ENCODE measurements at regions not wholly inside any gene's neighbourhood (a gene's known extent, or its start where the extent isn't known, plus 50 kb on each side); places are given as distances from the start of the nearest gene placed in this dataset.

DNA sequence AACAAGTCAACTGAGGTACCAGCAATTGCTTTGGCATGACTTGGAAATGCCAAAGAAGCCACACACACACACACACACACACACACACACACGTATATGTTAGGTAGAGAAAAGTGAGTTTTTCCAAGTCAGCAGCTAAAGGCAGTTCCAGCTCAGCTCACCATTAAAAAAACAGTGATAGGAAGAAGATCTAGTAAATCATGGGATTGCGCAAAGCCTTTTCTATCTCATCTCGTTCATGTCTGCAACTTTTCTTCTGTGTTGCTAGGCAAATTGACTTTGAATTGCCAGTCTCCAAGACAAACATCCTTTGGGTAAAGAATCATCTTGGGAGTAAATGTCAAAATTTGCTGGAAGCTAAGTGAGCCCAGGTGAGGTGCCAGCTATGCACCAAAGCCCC, 500.1 kb downstream of the ENC1 start:
- DNase-seq = no peak

DNA sequence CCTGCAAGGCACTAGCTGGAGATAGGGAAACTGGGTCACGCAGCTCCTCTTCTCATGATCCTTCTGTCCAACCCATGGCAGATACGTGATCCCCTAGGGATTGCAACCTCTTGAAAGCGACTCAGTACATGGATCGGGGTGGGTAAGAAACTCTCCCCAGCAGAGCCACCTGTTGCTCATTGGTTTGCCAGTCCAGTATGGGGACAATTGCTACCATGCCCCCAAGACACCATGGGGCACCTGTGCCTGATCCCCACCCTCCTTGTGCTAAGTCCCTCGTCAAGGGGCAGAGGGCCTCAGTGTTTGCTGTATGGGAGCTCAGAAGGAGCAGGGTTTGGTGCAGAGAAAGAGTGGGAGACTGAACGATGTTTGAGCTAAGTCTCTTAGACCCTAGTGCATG, 500.9 kb downstream of the ENC1 start:
- no peak for DNase-seq

DNA sequence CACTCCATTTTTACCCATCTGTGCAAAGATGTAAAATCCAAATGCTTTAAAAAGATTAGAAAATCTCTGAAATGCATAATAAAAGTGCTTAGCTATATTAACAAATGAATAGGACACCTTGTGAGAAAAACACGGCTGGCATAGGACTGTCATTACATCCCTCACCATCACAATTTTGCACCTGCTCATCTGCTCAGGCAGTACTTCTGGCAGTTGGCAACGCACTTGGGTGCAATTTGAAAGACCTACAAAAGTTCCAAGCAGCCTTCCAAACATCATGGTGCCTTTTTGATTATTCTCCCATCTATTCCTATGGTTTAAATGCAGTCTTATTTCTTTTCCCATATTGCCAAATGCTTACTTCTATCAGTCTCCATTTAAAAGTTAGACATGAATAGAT, 501.8 kb downstream of the ENC1 start:
- no peak for DNase-seq

DNA sequence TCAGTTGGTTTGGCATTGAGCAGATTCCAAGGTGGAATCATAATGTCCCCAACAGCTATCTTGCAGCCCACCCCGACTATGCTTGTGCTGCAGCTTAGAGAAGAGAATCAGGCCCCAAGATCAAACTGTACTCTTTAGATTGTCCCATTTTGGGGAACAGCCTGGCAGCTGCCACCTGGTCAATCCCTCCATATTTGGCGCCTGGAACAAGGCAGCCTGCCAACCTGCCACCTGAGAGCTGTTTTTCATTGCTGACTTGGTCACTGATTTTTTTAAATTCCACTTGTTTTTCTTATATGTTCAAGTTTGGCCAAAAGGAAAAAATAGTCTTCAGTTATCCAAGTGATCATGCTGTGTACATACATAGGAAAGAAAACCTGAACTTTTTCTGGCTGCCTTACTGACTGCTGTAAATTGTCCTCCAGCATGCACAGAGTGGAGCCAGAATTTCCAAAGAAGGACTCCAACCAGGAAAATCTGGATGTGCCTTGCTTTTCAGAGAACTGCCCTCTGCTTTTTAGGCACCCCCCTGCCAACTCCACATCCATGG, 504.2 kb downstream of the ENC1 start:
- DNase-seq = no peak

DNA sequence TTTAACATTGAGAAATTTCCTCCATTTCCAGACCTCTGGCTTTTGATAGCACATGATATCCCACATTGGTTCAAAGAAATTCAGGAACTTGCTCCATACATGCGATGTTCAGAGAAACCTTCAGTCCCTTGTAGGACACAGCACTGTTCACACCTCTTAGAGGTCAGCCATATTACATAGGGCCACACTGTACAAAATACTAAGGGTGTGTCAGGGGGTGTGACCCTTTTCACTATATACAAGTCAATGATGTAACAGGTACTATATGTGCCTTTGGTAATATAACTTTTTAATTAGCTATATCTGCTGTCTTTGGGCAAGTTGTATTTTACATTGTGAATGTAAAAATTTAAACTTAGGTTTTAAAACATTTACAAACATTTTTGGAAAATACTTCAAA, 505.5 kb downstream of the ENC1 start:
- DNase-seq = no peak

DNA sequence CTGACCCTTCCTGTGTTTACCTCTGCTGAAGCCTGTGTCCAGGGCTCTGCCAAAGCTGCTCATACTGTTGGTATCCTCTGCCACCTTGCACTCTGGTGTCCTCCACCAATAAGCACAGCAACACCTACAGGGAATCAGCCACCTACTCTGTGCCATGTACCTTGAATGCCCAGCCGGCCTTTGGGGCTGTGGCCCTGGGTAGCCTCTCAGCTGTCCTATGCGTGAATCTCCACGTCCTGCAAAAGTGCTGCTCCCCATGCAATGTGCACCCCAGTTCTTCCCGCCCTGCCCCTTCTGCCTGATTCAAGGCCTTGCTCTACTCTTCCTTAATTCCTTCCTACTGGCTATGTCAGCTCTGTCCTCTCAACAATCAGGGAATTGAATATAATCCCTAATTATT, 506.5 kb downstream of the ARHGEF28 start:
- DNase-seq = no peak

DNA sequence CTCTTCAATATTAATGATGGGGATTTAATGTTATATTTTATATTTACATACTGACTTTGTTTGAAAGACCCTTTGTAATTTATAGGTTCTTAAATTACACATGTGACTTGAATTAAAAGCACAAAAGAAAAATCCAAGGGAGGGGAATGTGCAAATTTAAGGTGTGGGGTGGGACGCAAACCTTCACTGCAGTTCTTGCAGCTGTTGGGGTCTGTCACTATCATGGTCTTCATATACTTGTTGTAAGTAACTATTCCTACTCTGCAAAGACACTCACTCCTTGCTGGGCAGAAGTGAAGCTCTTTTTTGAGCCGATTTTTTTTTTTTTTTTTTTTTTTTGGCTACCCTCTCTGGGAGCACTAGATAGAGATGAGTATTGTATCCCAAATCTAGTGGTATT, 505.3 kb downstream of the ARHGEF28 start:
- DNase-seq = peak; percentile 13

DNA sequence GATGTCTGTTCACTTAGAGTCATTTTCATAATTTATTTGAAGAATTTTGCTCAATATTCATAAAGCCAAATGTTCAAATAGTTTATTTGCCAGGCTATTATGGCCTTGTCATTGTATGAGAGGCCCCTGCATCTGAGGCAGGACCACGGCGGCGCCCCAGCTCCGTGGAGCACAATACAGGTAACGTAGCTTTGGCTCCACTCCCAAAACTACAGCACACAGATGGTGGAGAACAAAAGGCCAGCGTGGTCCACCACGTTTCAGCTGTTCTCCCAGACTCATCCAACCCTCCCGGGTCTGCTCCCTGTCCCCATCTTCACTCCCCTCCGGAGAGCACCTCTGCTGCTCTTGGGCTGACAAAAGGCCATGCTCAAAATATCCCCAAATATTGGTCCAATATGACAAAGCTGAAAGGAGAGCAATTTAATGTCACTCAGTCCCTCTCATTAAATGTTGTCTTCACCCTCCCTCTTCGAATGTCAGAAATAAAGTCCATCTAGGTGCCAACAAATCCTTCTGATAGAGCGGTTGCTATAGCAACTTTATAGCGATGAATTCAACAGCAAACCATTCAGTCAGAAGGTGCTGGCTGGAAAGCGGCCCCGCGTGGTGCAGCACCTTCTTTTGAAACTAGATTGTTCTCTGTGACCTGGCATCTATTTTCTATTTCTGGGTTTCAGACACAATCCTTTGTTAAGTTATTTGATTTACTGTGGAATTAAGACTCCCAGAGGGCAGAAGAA, 504.3 kb downstream of the ARHGEF28 start:
- DNase-seq = peak; percentile 59

DNA sequence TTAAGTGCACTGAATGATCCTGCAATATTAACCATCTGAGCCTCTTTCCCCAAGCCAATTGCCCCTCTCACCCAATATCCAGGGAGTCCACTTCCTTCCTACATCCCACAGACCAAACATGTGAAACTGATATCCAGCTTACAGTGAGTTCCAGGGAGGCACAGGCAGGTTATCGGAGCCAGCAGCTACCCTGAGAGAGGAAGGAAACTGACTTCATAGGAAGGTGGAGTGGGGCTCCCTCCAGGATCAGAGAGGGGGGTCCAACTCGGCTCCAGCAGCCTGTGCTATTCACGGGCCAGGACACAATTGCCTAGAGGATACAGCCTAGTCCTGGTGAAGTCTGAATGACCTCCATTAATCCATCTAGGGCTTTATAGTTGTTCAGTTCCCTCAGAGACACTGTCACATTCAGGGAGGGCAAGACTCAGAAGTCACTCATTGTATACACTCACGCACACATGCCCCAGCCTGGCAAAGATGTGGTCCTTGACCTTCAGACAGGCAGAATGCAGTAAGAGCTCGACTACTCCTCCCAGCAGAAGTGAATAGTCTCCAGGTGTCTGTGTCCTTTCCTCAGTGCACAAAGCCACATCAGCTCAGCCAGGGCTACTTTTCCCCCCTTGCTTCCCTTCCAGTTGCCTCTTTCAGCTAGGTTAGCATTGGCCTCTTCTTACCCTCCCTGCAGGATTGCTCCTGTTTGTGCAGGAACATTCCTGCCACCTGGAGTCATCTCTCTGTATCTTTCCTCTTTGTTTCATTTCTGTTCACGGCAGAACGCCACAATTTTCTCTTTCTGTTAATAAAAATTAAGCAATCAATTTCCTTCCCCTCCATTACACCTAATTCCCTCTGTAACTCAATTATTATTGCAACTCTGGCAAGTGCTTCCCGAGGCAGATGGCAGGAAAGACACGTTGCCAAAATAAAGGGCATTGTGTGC, 501.7 kb downstream of the ARHGEF28 start:
- DNase-seq = peak; percentile 28

DNA sequence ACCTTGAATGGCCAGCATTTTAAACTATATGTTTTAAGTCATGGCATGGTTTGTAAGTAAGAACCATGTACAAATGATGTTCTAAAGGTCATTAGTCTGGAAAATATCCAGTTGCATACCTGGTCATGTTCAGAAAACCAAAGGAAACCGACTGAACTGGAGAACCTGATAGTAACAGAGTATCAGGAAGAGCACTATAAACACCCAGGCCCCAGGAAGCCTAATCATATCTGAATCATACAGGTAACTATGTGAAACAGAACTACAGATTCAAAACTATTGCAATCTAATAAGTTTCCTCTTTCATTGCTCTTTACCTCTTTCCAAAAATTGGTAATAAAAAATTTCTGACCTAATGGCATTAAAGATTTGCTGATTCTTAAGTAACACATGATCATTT, 500.3 kb downstream of the ARHGEF28 start:
- no peak for DNase-seq

DNA sequence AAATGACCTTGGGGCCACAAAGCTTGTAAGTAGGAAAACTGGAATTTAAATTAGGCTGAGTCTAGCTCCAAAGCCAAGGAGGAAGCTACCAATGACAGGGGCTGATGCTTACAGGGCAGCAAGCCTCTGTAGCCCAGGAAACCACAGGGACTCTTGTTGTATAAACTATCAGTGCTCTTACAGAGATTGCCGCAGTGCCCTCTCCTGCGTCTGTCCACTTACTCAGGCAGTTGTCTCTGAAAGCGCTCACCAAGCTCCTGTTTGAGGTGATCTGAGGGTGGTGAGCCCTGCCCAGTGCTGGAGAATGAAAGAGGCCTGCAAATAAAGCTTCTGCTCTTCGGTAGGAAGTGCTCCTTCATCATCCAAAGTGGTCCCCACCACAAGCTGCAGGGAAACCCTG, 498.8 kb downstream of the ARHGEF28 start:
- no peak for DNase-seq

DNA sequence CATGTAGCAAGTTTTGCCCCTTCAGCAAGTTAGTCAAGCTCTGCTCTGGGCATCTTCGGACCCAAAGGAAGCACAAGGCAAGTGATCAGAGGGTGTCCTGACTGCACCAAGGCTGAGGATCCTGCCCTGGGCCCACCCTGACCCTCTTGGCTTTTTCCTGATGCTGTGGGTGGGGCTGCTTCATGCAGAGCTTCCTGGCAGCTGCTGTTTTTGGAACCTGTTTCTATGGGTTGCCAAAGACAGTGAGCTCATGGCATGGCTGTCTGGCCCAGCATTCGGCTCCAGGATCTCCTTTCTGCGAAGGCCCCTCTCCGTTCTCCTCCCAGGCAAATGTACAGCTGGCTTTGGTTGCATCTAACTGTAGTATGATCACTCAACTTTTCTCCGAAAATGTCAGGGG, 497.9 kb downstream of the ARHGEF28 start:
- no peak for DNase-seq

DNA sequence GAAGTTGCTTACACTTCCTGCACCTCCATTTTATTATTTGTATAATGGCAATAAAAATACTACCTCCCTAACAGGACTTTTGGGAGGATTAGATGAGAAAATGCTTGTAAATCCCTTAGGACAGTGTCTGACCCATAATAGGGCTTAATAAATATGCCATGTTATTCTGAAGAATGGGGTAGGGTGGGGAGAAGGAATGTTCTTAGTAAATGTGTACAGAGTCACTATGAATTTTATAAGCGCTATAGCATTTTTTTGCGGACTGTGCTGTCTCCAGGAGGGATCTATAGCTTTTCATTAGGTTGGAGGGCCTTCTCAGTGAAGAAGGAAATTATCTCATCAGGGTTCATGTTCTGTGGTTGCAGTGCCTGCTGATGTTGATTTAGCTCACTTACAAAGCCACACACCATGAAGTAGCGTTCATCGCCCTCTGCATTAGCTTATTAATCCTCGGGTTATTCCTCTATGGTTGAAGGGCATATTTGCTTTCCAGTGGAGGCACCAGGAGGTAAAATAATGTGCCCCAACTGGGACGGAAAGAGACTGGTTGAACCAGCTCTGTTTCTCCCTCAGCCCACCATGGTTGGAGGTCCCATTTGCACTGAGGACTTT, 497.1 kb downstream of the ARHGEF28 start:
- peak; percentile 63 for DNase-seq

DNA sequence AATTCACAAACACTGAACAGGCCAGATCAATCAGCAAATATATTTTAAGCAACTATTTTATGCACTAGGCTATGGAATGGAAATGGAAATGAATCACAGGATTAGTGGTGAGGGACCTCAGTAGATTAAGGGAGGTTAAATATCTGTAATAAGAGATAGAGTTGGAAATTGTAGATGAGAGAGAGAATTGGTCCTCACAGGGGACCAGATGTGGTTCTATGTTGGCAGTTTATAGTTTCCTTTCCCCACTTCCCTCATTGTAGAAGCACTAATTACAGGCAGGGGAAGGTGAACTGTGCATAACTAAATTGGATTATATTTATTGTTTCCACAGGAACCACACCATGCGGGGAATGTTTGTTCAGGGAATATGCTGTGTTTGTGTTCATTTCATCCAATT, 496.2 kb downstream of the ARHGEF28 start:
- DNase-seq = no peak

DNA sequence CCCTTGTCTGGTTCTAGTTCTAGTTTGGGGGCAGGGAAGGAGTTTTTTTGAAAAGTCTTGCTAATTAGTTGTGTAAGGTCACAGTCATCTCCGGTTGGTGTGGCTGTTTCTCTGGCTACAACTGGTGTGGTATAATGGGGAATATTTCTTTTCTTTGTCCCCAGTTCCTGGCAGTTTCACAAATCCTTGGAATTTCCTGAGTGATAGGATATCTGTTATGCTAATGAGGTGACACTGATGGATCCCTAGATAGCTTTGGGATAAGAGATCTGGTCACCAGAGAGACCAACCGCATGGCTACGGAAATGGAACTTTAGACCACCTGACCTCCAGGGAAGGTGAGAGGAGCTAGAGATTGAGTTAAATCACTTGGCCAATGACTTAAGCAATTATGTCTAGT, 494.6 kb downstream of the ARHGEF28 start:
- no peak for DNase-seq

DNA sequence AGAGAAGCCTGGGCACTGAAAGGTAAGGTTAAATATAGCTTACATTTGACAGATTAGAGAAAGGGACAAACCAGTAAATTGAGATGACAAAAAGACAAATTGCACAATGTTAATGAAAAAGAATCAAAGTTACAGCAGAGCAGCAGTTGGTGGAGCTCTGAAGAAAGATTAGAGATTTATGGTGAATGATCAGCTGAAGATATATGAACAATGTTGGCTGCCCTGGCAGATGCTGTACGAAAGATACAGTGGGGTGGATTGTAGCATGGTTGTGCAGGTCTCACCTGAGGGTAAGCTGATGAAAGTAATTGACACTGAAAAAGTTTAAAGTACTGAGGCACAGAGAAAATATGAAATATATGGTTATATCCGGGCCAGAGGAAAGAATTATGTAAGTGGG, 492.1 kb downstream of the ARHGEF28 start:
- no peak for DNase-seq

DNA sequence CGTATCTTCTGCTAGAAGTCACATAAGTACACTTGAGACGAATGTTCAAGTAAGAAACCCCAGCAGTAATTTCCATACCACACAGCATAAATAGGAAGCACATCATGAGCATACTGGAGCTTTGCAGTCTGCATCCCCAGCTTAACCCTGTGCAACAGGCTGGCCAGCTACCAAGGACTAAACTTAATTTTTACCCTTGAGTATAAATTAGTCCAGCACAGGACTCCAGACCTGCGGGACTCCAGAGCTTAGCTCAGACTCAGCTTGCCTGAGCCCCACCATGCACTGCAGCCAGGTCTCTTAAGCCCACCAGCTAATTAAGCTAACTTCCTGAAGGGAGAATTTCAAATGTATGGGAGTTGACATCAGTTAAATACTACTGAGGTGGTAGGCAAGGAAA, 491.0 kb downstream of the ARHGEF28 start:
- DNase-seq = no peak

DNA sequence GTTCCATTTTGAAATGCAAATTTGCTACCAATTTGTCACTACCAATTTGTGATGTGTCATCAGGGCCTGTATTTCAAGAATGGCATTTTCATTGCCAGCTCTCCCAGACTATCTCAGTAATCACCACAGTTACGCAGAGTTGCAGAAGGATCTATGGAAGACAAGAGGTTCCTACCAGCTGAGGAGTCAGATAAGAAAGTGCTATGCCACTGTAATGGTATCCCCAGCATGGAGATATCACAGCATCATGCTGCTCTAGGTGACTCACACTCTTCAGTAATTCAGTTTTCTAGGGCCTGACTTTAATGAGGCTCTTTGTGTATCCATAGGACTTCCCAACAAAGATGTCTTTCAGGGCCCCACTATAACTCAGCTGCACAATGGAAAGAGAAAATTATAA, 490.3 kb downstream of the ARHGEF28 start:
- no peak for DNase-seq

DNA sequence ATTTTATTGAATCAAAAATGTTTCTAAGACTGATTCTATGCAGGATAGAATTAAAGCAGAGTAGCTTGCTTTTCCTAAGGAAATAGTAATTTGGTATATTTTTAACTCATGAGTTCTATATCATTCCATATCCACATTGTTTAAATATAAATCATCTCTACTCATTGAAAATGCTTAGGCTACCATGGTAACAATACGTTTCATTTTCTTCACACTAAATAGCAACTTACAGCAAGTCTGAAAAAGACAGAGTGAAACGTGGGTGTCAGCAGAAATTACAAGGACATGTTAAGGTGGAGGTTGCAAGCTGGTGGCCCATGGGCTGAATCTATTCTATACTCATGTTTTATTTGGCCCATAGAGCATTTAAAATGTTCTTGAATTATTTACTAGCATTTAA, 487.9 kb downstream of the ARHGEF28 start:
- no peak for DNase-seq

DNA sequence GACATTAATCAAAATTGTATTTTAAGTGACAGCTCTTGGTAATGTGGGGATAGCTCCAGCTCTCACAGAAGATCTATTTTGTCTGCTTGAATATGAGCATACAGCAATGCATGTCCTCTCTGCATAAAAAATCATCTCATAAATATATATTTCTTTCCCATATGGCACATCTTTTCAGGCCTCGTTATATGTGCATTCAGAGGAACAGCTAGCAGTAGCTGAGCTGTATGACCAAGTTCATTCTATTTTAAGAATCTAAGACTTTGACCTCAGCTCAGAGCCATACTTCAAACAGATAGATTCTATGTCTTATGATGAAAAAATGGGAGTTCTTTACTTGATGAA, 487.2 kb downstream of the ARHGEF28 start:
- DNase-seq = no peak

DNA sequence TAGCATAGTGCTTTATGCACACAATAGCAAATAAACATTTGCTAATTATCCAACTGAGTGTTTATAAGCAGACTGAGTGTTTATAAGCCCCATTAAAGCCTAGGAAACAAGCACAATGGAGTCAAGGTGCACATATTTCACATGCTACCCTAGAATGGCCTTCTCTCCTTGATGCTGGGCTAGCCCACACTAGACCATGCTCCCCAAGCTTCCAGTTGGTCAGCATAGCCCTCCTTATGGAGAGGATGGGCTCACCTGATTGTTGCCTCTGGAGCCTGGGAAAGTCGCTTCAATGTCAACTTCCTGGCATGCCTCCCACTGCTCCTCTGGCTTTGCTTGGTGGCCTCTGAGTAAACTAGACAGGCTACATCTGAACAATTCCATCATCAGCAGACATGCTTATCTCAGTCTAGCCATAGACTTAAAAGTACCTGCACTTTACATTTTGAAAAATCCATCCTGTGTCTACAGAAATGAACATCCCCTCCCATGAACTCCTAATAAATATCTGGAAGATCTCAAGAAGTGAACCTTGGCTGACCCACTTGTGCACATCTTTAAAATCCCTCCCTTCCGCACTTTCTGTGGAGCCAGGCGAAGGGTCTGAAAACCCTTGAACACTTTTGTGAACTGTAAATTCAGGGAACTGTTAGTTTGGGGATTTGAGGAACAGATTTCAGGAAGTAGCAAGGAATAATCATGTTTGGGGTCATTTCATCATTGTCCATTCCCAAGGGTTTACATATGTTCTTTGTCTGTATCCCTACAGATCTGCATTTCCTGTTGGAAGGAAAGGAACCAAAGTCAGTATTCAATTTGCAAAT, 486.6 kb downstream of the ARHGEF28 start:
- no peak for DNase-seq

DNA sequence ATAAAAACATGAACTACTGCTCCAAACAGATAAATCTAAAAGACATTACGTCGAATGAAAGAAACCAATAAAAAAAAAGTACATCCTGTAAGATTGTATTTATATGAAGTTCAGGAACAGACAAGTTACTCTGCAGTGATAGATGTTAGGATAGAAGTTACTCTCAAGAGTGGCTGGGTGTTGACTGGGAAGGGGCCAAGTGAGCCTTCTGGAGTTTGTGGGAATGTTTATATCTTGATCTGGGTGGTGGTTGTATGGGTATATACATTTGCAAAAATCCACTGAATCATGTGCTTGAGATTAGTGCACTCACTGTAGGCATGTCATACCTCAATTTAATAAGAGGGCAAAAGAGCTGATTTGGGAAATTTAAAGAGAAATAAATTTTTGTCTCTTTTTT, 485.8 kb downstream of the ARHGEF28 start:
- DNase-seq = no peak

DNA sequence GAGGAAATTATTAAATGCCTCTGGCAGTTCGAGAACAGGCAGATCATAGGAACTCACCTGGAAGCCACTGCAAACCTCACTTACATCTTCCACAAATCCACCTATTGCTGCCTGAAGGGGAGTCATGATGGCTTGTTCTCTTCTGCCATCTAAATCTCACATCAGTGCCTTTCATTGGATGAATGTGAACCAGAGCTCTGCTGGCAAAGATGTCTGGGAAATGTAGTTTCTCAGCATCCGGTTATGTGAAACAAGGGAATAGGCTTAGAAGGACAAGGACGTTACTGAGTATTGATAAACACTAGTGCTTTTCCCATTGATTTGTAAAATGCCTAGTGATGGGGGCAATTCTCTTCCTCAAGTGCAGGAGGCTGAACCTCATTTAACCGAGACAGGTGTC, 483.3 kb downstream of the ARHGEF28 start:
- DNase-seq = no peak
